Neuronal stem cell (in vitro differentiated cells): ENCODE measurements at regions not wholly inside any gene's neighbourhood (a gene's known extent, or its start where the extent isn't known, plus 50 kb on each side); places are given as distances from the start of the nearest gene placed in this dataset.

ENCODE experiments used
- DNase-seq: peaks from one replicate; pipeline ENCODE4 v3.0.0-alpha.2; 2013; ENCODE audit warnings: low spot score
- H2AFZ ChIP-seq: one replicate; pipeline ENCODE4 v1.6.1; 2013; ENCODE audit warnings: mild to moderate bottlenecking, low read length, inconsistent platforms
- H2AK5ac ChIP-seq: 2 replicates; pipeline ENCODE4 v1.6.1; 2013; ENCODE audit warnings: low read depth, mild to moderate bottlenecking, inconsistent platforms, low read length, moderate library complexity, mixed read lengths
- H2BK120ac ChIP-seq: 2 replicates; pipeline ENCODE4 v1.6.1; 2013; ENCODE audit warnings: low read depth, mild to moderate bottlenecking, inconsistent platforms, low read length, moderate library complexity, mixed read lengths
- H2BK12ac ChIP-seq: one replicate; pipeline ENCODE4 v1.6.1; 2013; ENCODE audit warnings: low read length, inconsistent platforms
- H2BK15ac ChIP-seq: 2 replicates; pipeline ENCODE4 v1.6.1; 2013; ENCODE audit warnings: mild to moderate bottlenecking, low read length, inconsistent platforms, mixed read lengths
- H2BK5ac ChIP-seq: one replicate; pipeline ENCODE4 v1.6.1; 2013; ENCODE audit warnings: inconsistent platforms, mild to moderate bottlenecking, low read length, moderate library complexity
- H3K14ac ChIP-seq: one replicate; pipeline ENCODE4 v1.6.1; 2013; ENCODE audit warnings: low read length, inconsistent platforms
- H3K18ac ChIP-seq: 2 replicates; pipeline ENCODE4 v1.6.1; 2013; ENCODE audit warnings: low read length, inconsistent platforms
- H3K23ac ChIP-seq: 2 replicates; pipeline ENCODE4 v1.6.1; 2013; ENCODE audit warnings: low read depth, mild to moderate bottlenecking, mixed read lengths, low read length, inconsistent platforms; ENCODE audit not compliant: poor library complexity
- H3K27ac ChIP-seq: replicated peaks from 3 replicates; pipeline ENCODE4 v1.5.1; 2013; ENCODE audit warnings: low read length, inconsistent platforms
- H3K27me3 ChIP-seq, 3 experiments: 2 replicates each; pipeline ENCODE4 v1.6.1; 2013; ENCODE audit warnings: low read length in 3 of 3, mild to moderate bottlenecking in 2 of 3, inconsistent platforms in 1 of 3, low read depth in 1 of 3, mixed read lengths in 1 of 3, moderate library complexity in 1 of 3; ENCODE audit not compliant: control insufficient read depth in 3 of 3, insufficient read depth in 3 of 3
- H3K36me3 ChIP-seq, 2 donors: replicated peaks in 1 of 2; 2 replicates each; pipeline ENCODE4 v1.6.1; 2013; ENCODE audit warnings: low read length in 2 of 2; ENCODE audit not compliant: control insufficient read depth in 2 of 2, insufficient read depth in 2 of 2
- H3K4ac ChIP-seq: 2 replicates; pipeline ENCODE4 v1.6.1; 2013; ENCODE audit warnings: inconsistent platforms, mild to moderate bottlenecking, low read length, moderate library complexity
- H3K4me1 ChIP-seq, 2 donors: 1 replicate in 1 of 2; 2 replicates in 1 of 2; pipeline ENCODE4 v1.6.1; 2013; ENCODE audit warnings: low read length in 2 of 2, low read depth in 1 of 2; ENCODE audit not compliant: control insufficient read depth in 2 of 2, insufficient read depth in 1 of 2
- H3K4me2 ChIP-seq: one replicate; pipeline ENCODE4 v1.6.1; 2013; ENCODE audit warnings: mild to moderate bottlenecking, low read length, inconsistent platforms; ENCODE audit not compliant: insufficient read depth, poor library complexity, severe bottlenecking
- H3K4me3 ChIP-seq, 2 donors: 2 replicates each; pipeline ENCODE4 v1.5.1; 2013; ENCODE audit warnings: low read length in 2 of 2, mild to moderate bottlenecking in 2 of 2, inconsistent platforms in 1 of 2, moderate library complexity in 1 of 2
- H3K79me1 ChIP-seq: one replicate; pipeline ENCODE4 v1.6.1; 2013; ENCODE audit warnings: low read depth, mild to moderate bottlenecking, inconsistent platforms, low read length, moderate library complexity
- H3K9ac ChIP-seq: one replicate; pipeline ENCODE4 v1.6.1; 2013; ENCODE audit warnings: mild to moderate bottlenecking, low read depth, low read length, inconsistent platforms; ENCODE audit not compliant: poor library complexity
- H3K9me3 ChIP-seq, 2 donors: replicated peaks in 1 of 2; 2 replicates each; pipeline versions ENCODE3 to v1.6.1; 2013; ENCODE audit warnings: low read length in 2 of 2, mild to moderate bottlenecking in 2 of 2, inconsistent platforms in 1 of 2, low read depth in 1 of 2, mixed read lengths in 1 of 2, moderate library complexity in 1 of 2; ENCODE audit not compliant: control insufficient read depth in 2 of 2, insufficient read depth in 1 of 2
- H4K8ac ChIP-seq: one replicate; pipeline ENCODE4 v1.6.1; 2013; ENCODE audit warnings: low read depth, mild to moderate bottlenecking, inconsistent platforms, low read length, moderate library complexity
- H4K91ac ChIP-seq: one replicate; pipeline ENCODE4 v1.6.1; 2013; ENCODE audit warnings: low read length, low read depth, mild to moderate bottlenecking, inconsistent platforms; ENCODE audit not compliant: poor library complexity
- WGBS, 2 donors: extraction: QIAGEN DNeasy Blood & Tissue Kit; methylation state at CpG; one replicate each; pipeline ENCODE4 v1.1.7; 2013; ENCODE audit warnings: missing lambda C conversion rate in 2 of 2, mixed read lengths in 1 of 2; ENCODE audit not compliant: insufficient read length in 2 of 2, insufficient replicate concordance in 1 of 2; ENCODE audit errors: extremely low coverage in 2 of 2; 5-methylcytosine and 5-hydroxymethylcytosine counted together

GRCh38 chr2:66919286-66919685 is 477.8 kb upstream of the ETAA1 start:
- no CpG with 5 or more reads among the region's 1 CpG for WGBS, 2 donors
- Histone ChIP-seq H3K79me1 (no peaks in the 10 kb centered on the region), H2BK12ac (no peak overlapping the region), H4K91ac (no peak overlapping the region), H3K4ac (no peak overlapping the region), H3K23ac (no peak overlapping the region), H3K4me2 (no peak overlapping the region), H2AFZ (no peak overlapping the region), H3K14ac (no peak overlapping the region), H3K27me3 (no peaks in the 10 kb centered on the region), H2BK5ac (no peak overlapping the region), H3K9ac (no peak overlapping the region), H3K4me1 (no peaks in the 10 kb centered on the region), H2BK120ac (no peak overlapping the region), H3K27ac (no peak overlapping the region), H3K4me3 (no peak overlapping the region), H3K9me3 (no peaks in the 10 kb centered on the region), H4K8ac (no peak overlapping the region), H3K18ac (no peak overlapping the region), H3K36me3 (no peaks in the 10 kb centered on the region), H2BK15ac (no peak overlapping the region), H2AK5ac (no peak overlapping the region)
- DNase-seq, result no peak

GRCh38 chr2:66920415-66920814 is 476.7 kb upstream of the ETAA1 start:
- Histone ChIP-seq H3K36me3 (no peaks in the 10 kb centered on the region), H2AK5ac (no peak overlapping the region), H2BK120ac (no peak overlapping the region), H3K23ac (no peak overlapping the region), H3K18ac (no peak overlapping the region), H3K27me3 (no peaks in the 10 kb centered on the region), H3K9me3 (no peaks in the 10 kb centered on the region), H4K91ac (no peak overlapping the region), H3K9ac (no peak overlapping the region), H3K4me3 (no peak overlapping the region), H4K8ac (no peak overlapping the region), H2BK12ac (no peak overlapping the region), H2BK5ac (no peak overlapping the region), H3K14ac (no peak overlapping the region), H3K4me2 (no peak overlapping the region), H3K4ac (no peak overlapping the region), H2BK15ac (no peak overlapping the region), H3K4me1 (no peaks in the 10 kb centered on the region), H3K79me1 (no peaks in the 10 kb centered on the region), H2AFZ (no peak overlapping the region), H3K27ac (no peak overlapping the region)
- no peak for DNase-seq
- WGBS, 2 donors, result no CpG with 5 or more reads among the region's 2 CpGs

- H2BK120ac ChIP-seq, result no peak overlapping the region
- WGBS, 2 donors, result no CpG with 5 or more reads among the region's 1 CpG
Measured at GRCh38 chr2:66925128-66925527, 472.0 kb upstream of the ETAA1 start.

GRCh38 chr2:66926594-66927112 is 470.5 kb upstream of the ETAA1 start:
- WGBS, 2 donors, result no CpG with 5 or more reads among the region's 6 CpGs
- Histone ChIP-seq H3K4me2 (no peak overlapping the region), H3K79me1 (no peaks in the 10 kb centered on the region), H4K8ac (no peak overlapping the region), H4K91ac (no peak overlapping the region), H2AFZ (no peak overlapping the region), H3K9me3 (no peaks in the 10 kb centered on the region), H3K4me3 (no peak overlapping the region), H3K27me3 (no peaks in the 10 kb centered on the region), H2BK5ac (no peak overlapping the region), H3K23ac (no peak overlapping the region), H3K4ac (no peak overlapping the region), H2BK12ac (no peak overlapping the region), H3K4me1 (no peaks in the 10 kb centered on the region), H3K27ac (no peak overlapping the region), H3K18ac (no peak overlapping the region), H2AK5ac (no peak overlapping the region), H3K36me3 (no peaks in the 10 kb centered on the region), H2BK120ac (no peak overlapping the region), H2BK15ac (no peak overlapping the region), H3K14ac (no peak overlapping the region), H3K9ac (no peak overlapping the region)
- DNase-seq, result no peak

More at GRCh38 chr2:66925128-66925527, 472.0 kb upstream of the ETAA1 start:
- H2BK15ac ChIP-seq, result no peak overlapping the region
- no peak overlapping the region for H3K14ac ChIP-seq
- H2AK5ac ChIP-seq, result no peak overlapping the region
- H3K18ac ChIP-seq, result no peak overlapping the region
- no peak overlapping the region for H3K4me2 ChIP-seq
- H3K9me3 ChIP-seq, result no peaks in the 10 kb centered on the region
- H3K27me3 ChIP-seq, result no peaks in the 10 kb centered on the region
- H3K9ac ChIP-seq, result no peak overlapping the region
- H3K79me1 ChIP-seq, result no peaks in the 10 kb centered on the region
- no peak overlapping the region for H4K8ac ChIP-seq
- H2AFZ ChIP-seq, result no peak overlapping the region
- H3K4me1 ChIP-seq, result no peaks in the 10 kb centered on the region
- H2BK12ac ChIP-seq, result no peak overlapping the region
- no peak for DNase-seq
- H3K27ac ChIP-seq, result no peak overlapping the region
- no peak overlapping the region for H3K4me3 ChIP-seq
- H3K36me3 ChIP-seq, result no peaks in the 10 kb centered on the region
- no peak overlapping the region for H3K4ac ChIP-seq
- no peak overlapping the region for H3K23ac ChIP-seq
- H4K91ac ChIP-seq, result no peak overlapping the region
- H2BK5ac ChIP-seq, result no peak overlapping the region
